Cardiac fibroblast (primary cell): ENCODE measurements at regions not wholly inside any gene's neighbourhood (a gene's known extent, or its start where the extent isn't known, plus 50 kb on each side); places are given as distances from the start of the nearest gene placed in this dataset.

ENCODE experiments used
- DNase-seq, 2 donors: peaks; one replicate each; pipeline versions ENCODE4 v3.0.0 to v3.0.0-alpha.2; 2010; ENCODE audit warnings: low read depth in 2 of 2
- H3K4me3 ChIP-seq, 2 donors: replicated peaks in 1 of 2; 1 replicate in 1 of 2; 2 replicates in 1 of 2; pipeline ENCODE4 v1.5.1; 2011; ENCODE audit warnings: low read depth in 2 of 2, low read length in 2 of 2, mild to moderate bottlenecking in 2 of 2, moderate library complexity in 1 of 2
- CTCF ChIP-seq: IDR thresholded peaks from one replicate; pipeline ENCODE4 v1.5.1; 2011; ENCODE audit warnings: low read depth, mild to moderate bottlenecking, low read length, inconsistent platforms

GRCh38 chr10:33828592-33828991 lies 494.1 kb upstream of the NRP1 start:
- no peak for DNase-seq
- no peak overlapping the region for H3K4me3 ChIP-seq
- no peak for TF ChIP-seq CTCF

GRCh38 chr10:33826186-33826585 lies 491.7 kb upstream of the NRP1 start:
- DNase-seq, result no peak
- TF ChIP-seq CTCF, result no peak
- H3K4me3 ChIP-seq, result no peak overlapping the region

- no peak for TF ChIP-seq CTCF
- DNase-seq, result peak in 1 of 2 donors; percentile 18
- no peak overlapping the region for H3K4me3 ChIP-seq
Observed at GRCh38 chr10:33822774-33823173, 488.3 kb upstream of the NRP1 start.

GRCh38 chr10:33820531-33820930 lies 486.1 kb upstream of the NRP1 start:
- no peak overlapping the region for H3K4me3 ChIP-seq
- TF ChIP-seq CTCF, result no peak
- DNase-seq, result no peak

- TF ChIP-seq CTCF, result no peak
- DNase-seq, result no peak
Observed at GRCh38 chr10:33819206-33819605, 484.7 kb upstream of the NRP1 start.

GRCh38 chr10:33818343-33818742 lies 483.9 kb upstream of the NRP1 start:
- no peak for TF ChIP-seq CTCF
- no peak for DNase-seq
- no peak overlapping the region for H3K4me3 ChIP-seq

More at GRCh38 chr10:33819206-33819605, 484.7 kb upstream of the NRP1 start:
- no peak overlapping the region for H3K4me3 ChIP-seq

- no peak overlapping the region for H3K4me3 ChIP-seq
- TF ChIP-seq CTCF, result no peak
- no peak for DNase-seq
Observed at GRCh38 chr10:33817605-33818004, 483.1 kb upstream of the NRP1 start.
